Vagina (tissue), 2 donors: ENCODE measurements at regions not wholly inside any gene's neighbourhood (a gene's known extent, or its start where the extent isn't known, plus 50 kb on each side); places are given as distances from the start of the nearest gene placed in this dataset.

ENCODE experiments used
- DNase-seq, 2 donors: peaks; one replicate each; pipeline ENCODE4 v3.0.0-alpha.2; 2017; ENCODE audit errors: extremely low spot score in 2 of 2
- H3K27ac ChIP-seq: fragments of 200-600 bp; sonication (generic); one replicate; pipeline ENCODE4 v1.5.1; 2019
- H3K27me3 ChIP-seq: fragments of 200-600 bp; sonication (generic); one replicate; pipeline ENCODE4 v1.5.1; 2019
- H3K36me3 ChIP-seq, 2 donors: fragments of 200-600 bp; sonication (generic); one replicate each; pipeline ENCODE4 v1.5.1; 2017 to 2019
- H3K4me1 ChIP-seq: fragments of 200-600 bp; sonication (generic); one replicate; pipeline ENCODE4 v1.5.1; 2019
- H3K4me3 ChIP-seq, 2 donors: fragments of 200-600 bp; sonication (generic); 1 replicate in 1 of 2; 2 replicates in 1 of 2; pipeline ENCODE4 v1.5.1; 2016 to 2019
- H3K9me3 ChIP-seq: fragments of 200-600 bp; sonication (generic); one replicate; pipeline ENCODE4 v1.5.1; 2019
- POLR2A ChIP-seq, 2 donors: fragments of 450-650 bp; IDR thresholded peaks; one replicate each; pipeline ENCODE4 v1.6.1; 2017; ENCODE audit warnings: antibody characterized with exemption in 2 of 2, mild to moderate bottlenecking in 2 of 2, moderate library complexity in 2 of 2
- POLR2AphosphoS5 ChIP-seq, 2 donors: sonication (generic); formaldehyde crosslinking; IDR thresholded peaks; one replicate each; pipeline ENCODE4 v1.9.0; 2017; ENCODE audit warnings: antibody characterized with exemption in 2 of 2, mild to moderate bottlenecking in 2 of 2, low read depth in 1 of 2; ENCODE audit not compliant: insufficient read depth in 1 of 2
- intact Hi-C: fragments of 100-400 bp; cut with DNase I; formaldehyde crosslinking; loops from one replicate; pipeline ENCODE4 v1.15.1; 2023
- TF ChIP-seq, protein P1 (sequence below), 3 experiments: fragments of 450-650 bp in 2 of 3; fragments of 200-600 bp in 1 of 3; sonication (generic) in 1 of 3; IDR thresholded peaks; one replicate each; pipeline ENCODE4 v1.5.1; 2017 to 2019; ENCODE audit warnings: antibody characterized with exemption in 3 of 3, mild to moderate bottlenecking in 2 of 3, moderate library complexity in 2 of 3

DNA sequence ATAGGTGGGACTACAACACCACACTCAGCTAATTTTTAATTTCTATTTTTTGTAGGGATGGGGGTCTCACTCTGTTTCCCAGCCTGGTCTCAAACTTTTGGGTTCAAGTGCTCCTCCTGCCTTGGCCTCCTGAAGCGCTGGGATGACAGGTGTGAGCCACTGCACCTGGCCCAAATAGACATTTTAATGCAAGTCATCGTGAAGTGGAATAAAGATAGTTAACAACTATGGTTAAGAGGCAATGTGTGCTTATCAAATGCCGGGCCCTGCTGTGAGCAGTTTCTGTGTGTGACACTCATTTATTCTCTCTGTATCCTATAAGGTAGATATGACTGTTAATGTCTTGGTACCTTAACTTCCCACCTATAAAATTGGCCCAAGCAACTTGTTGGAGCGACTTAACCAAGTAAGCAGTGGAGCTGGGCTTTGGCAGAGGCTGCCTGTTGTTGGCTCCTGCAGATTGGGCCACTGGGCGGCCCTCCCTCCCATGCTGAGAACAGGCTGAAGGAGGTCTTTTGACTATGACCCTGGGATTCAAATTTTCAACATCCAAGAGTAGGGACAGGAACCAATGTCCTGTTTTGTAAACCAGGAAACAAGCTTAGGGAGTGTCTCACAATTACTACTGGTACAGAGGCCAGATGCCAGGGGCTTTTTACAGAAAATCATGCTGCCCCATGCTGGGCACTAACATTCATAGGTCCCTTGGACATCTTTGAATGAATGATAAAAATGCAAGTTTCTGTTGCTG lies 450.7 kb downstream of the TSHZ3 start:
- intact Hi-C loops = no loop called here
- DNase-seq = no peak
- TF ChIP-seq, protein P1, sequence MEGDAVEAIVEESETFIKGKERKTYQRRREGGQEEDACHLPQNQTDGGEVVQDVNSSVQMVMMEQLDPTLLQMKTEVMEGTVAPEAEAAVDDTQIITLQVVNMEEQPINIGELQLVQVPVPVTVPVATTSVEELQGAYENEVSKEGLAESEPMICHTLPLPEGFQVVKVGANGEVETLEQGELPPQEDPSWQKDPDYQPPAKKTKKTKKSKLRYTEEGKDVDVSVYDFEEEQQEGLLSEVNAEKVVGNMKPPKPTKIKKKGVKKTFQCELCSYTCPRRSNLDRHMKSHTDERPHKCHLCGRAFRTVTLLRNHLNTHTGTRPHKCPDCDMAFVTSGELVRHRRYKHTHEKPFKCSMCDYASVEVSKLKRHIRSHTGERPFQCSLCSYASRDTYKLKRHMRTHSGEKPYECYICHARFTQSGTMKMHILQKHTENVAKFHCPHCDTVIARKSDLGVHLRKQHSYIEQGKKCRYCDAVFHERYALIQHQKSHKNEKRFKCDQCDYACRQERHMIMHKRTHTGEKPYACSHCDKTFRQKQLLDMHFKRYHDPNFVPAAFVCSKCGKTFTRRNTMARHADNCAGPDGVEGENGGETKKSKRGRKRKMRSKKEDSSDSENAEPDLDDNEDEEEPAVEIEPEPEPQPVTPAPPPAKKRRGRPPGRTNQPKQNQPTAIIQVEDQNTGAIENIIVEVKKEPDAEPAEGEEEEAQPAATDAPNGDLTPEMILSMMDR (IDR thresholded peaks at IDR 0.05) = no peak
- no peak for TF ChIP-seq POLR2A (IDR thresholded peaks at IDR 0.05)
- TF ChIP-seq POLR2AphosphoS5 (IDR thresholded peaks at IDR 0.05; ENCODE audit: insufficient read depth in 1 of 2, low read depth in 1 of 2) = no peak
- H3K9me3 ChIP-seq = no peaks in the 10 kb centered on the region
- no peaks in the 10 kb centered on the region for H3K36me3 ChIP-seq
- H3K4me1 ChIP-seq = no peaks in the 10 kb centered on the region
- no peaks in the 10 kb centered on the region for H3K27me3 ChIP-seq
- no peak overlapping the region for H3K4me3 ChIP-seq
- no peak overlapping the region for H3K27ac ChIP-seq

DNA sequence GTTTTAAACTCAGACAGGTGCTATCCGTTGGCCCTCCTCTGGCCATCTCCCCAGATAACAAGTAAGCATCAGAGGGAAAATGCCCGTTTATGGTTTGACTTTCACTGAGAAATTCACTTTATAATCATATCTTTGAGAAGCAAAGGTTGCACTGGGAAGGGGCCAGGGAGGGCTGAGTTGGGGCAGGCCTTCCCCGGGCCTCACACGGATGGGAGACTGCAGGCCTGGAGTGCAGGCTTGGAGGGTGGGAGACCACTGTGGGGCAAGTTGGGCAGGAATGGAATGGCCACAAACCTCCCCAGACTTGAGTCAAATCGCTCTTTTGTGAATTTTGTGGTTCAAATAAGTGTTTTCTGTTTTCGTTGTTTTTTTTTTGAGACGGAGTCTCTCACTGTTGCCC lies 451.7 kb downstream of the TSHZ3 start:
- H3K4me1 ChIP-seq = no peaks in the 10 kb centered on the region
- no peaks in the 10 kb centered on the region for H3K27me3 ChIP-seq
- DNase-seq = no peak
- intact Hi-C loops = no loop called here
- no peaks in the 10 kb centered on the region for H3K9me3 ChIP-seq
- H3K4me3 ChIP-seq = no peak overlapping the region
- TF ChIP-seq POLR2A (IDR thresholded peaks at IDR 0.05) = no peak
- TF ChIP-seq POLR2AphosphoS5 (IDR thresholded peaks at IDR 0.05; ENCODE audit: insufficient read depth in 1 of 2, low read depth in 1 of 2) = no peak
- TF ChIP-seq, protein P1 (IDR thresholded peaks at IDR 0.05) = no peak
- no peak overlapping the region for H3K27ac ChIP-seq
- no peaks in the 10 kb centered on the region for H3K36me3 ChIP-seq

DNA sequence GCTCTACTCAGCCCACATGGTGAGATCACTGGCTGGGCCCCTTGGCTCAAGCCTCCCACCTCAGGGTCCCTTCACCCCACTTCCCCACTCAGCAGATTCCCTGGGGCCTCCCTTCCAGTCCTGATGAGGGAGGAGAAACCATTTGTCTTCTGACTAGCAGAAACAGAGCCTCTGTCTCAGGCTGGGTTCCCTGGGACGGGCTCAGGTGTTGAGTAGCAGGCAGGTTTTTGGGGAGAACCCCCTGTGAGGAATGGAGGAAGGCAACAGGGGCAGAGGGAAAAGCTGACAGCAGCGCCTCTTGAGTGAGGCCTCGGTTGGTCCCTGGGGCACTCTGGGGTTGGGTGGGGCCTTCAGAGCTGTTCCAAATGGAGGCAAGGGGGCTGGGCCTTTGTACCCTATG lies 452.2 kb downstream of the TSHZ3 start:
- no peak for DNase-seq
- intact Hi-C loops = no loop called here

DNA sequence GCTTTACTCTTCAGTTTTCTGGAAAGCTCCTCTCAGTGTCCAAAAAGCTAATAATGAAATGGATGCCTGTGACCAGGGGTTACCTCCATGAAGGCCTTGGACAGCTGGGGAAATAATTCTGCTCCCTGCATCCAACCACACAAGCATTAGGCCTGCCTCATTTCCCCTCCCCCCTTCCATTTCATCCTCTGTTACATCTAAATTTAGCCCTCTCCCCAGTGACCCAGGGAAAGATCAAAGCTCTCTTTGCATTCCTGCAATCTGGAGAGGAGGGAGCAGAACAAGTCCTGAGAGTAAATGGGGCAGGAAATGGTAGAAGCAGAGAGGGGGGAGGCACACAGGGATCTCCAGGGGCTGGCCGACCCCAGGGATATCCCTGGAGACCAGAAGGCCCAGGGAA lies 452.7 kb downstream of the TSHZ3 start:
- Histone ChIP-seq H3K9me3 (no peaks in the 10 kb centered on the region), H3K27me3 (no peaks in the 10 kb centered on the region), H3K4me1 (no peaks in the 10 kb centered on the region), H3K27ac (no peak overlapping the region), H3K36me3 (no peaks in the 10 kb centered on the region), H3K4me3 (no peak overlapping the region)
- TF ChIP-seq POLR2A (IDR thresholded peaks at IDR 0.05) (no peak), POLR2AphosphoS5 (IDR thresholded peaks at IDR 0.05; ENCODE audit: insufficient read depth in 1 of 2, low read depth in 1 of 2) (no peak)
- TF ChIP-seq, protein P1 (IDR thresholded peaks at IDR 0.05) = no peak
- DNase-seq = no peak
- intact Hi-C loops = no loop called here

More for the DNA sequence above, 452.2 kb downstream of the TSHZ3 start:
- TF ChIP-seq, protein P1 (IDR thresholded peaks at IDR 0.05) = no peak
- TF ChIP-seq POLR2A (IDR thresholded peaks at IDR 0.05) (no peak), POLR2AphosphoS5 (IDR thresholded peaks at IDR 0.05; ENCODE audit: insufficient read depth in 1 of 2, low read depth in 1 of 2) (no peak)
- Histone ChIP-seq H3K36me3 (no peaks in the 10 kb centered on the region), H3K4me3 (no peak overlapping the region), H3K27ac (no peak overlapping the region), H3K4me1 (no peaks in the 10 kb centered on the region), H3K9me3 (no peaks in the 10 kb centered on the region), H3K27me3 (no peaks in the 10 kb centered on the region)

DNA sequence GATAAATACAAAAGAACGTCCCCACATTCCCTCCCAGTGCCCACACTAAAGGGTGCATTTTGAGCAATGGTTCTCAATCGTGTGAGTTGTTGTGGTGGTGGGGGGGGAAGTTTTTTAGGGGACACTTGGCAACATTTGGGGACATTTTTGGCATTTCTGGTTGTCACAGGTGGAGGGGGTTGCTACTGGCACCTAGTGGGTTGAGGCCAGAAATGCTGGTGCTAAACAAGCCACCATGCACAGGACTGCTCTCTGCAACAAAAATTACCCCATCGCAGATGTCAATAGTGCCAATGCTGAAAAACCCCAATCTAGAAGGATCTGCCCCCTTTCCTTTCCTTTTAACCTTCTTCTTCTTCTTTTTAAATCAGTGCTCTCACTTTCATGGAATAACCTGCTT lies 453.3 kb downstream of the TSHZ3 start:
- Histone ChIP-seq H3K27ac (no peak overlapping the region), H3K4me3 (no peak overlapping the region), H3K9me3 (no peaks in the 10 kb centered on the region), H3K36me3 (no peaks in the 10 kb centered on the region), H3K4me1 (no peaks in the 10 kb centered on the region), H3K27me3 (no peaks in the 10 kb centered on the region)
- no peak for TF ChIP-seq POLR2A (IDR thresholded peaks at IDR 0.05)
- TF ChIP-seq, protein P1 (IDR thresholded peaks at IDR 0.05) = no peak
- no peak for TF ChIP-seq POLR2AphosphoS5 (IDR thresholded peaks at IDR 0.05; ENCODE audit: insufficient read depth in 1 of 2, low read depth in 1 of 2)
- DNase-seq = no peak
- intact Hi-C loops = no loop called here
